Activated T-cell treated with anti-CD3 and anti-CD28 coated beads, Interleukin-2, amount 50 U/mL, for 1 hour (primary cell): ENCODE measurements at regions not wholly inside any gene's neighbourhood (a gene's known extent, or its start where the extent isn't known, plus 50 kb on each side); places are given as distances from the start of the nearest gene placed in this dataset.

Experiments used
- DNase-seq: peaks from one replicate; pipeline ENCODE4 v3.0.0-alpha.2; 2020

DNA sequence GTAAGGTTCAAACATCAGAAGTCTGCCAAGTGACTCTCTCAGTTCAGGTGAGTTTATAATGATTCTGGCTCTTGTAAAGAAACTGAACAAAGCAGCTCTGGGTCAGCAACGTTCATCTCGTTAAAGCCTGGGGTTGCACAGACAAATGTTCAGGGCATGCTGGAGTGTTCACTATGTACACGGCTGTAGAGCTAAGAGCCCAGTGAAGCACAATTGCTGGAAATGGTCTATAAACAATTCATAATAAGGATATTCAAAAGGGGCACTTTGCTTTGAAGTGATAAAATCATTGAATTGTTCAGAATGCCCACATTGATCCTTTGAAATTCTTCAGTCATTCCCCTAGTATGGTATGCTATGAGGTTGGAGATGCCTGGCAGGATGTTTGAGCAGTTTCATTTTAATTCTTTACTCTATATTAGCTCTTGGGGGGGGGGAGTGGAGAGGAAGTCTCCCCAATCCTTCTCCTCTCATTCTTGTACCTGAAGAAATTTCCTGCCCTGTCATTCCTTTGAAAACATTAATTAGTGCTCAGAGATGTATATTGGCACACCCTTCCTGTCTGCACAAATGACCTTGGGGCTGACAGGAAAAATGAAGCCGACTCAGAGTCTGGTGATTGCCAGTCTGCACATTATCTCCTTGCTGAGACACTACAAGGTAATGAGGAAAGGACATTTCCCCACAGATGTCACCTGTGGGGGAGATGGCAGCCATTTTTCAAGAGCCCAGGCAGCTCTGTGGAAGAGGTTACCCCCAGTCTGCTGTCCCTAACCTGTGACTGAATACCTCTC is 145.5 kb downstream of the DLEU7 start:
- DNase-seq = no peak

- no peak for DNase-seq
Measured at GRCh38 chr13:50699874-50700663, 143.4 kb downstream of the DLEU7 start.

GRCh38 chr13:50700664-50701305 is 142.7 kb downstream of the DLEU7 start:
- no peak for DNase-seq

GRCh38 chr13:50701469-50701868 is 142.0 kb downstream of the DLEU7 start:
- DNase-seq = no peak

DNA sequence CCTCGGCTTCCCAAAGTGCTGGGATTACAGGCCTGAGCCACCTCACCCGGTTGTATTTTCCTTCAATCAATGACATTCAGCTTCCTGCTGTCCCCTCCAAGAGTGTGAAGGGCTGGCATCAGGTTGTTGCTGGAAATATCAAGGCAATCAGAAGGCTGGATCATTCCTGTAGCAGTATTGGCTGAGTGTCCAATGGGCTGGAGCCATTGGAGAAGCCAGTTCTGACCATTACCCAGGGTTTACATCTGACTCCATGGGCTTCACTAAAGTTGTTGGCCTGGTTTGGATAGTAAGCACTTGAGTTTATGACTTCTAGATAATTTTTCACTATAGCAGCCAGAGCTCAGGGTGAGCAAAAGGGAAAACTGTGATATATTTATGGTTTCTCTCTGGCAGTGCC is 137.0 kb downstream of the DLEU7 start:
- DNase-seq = no peak

- DNase-seq = no peak
Measured at GRCh38 chr13:50707628-50708027, 135.9 kb downstream of the DLEU7 start.

DNA sequence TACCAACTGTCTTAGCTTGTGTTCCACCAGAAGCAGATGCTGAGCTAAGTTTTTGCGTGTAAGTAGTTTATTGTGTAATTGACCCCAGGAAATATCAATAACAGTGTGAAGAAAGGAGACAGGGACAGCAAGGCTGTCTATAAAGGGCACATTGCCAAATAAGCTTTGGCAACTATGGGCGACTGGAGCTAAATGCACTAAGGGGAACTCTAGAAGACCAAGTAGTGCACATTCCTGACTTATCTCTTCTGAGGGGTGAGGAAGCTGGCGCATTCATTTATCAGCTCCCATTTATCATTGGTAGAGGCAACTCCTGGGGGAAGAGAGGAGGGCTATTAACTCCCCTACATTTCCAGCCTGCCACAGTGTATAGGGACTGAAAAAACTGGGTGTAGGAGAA is 135.0 kb downstream of the DLEU7 start:
- DNase-seq = no peak

DNA sequence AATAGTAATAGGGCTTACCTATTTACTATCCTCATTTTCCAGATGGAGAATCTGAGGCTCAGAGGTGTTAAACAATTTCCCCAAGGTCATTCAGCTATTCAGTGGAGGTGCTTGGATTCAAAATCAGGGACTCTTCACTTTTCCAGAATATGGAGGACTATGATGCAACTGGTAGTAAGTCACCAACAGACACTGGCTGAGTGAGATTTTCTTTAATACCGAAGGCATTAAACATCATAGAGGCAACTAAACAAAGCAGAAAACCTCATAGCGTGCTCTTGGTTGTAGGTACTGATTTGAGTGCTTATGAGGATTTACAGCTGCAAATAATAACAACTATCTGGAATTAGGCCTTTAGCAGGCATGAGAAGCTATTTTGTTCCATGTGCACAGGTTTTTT is 134.4 kb downstream of the DLEU7 start:
- no peak for DNase-seq

GRCh38 chr13:50711131-50711815 is 132.2 kb downstream of the DLEU7 start:
- no peak for DNase-seq

DNA sequence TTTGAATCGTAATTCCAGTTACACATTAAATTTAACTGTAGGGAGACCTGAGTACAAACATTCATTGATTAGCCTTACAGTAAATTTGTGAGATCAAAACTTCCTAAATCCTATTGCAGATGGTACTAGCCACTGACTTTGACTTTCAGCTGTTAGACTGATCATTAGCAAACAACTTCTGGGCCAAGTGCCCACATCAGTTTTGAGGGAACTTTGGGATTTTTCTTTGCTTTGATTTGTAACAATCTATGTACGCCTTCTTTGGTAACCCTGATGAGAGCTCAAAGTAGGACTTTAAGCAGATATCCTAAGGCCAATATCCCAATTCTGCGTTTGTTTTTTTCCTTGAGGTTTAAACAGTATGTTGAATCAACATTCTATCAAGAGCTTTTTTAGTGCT is 131.5 kb downstream of the DLEU7 start:
- DNase-seq = no peak

DNA sequence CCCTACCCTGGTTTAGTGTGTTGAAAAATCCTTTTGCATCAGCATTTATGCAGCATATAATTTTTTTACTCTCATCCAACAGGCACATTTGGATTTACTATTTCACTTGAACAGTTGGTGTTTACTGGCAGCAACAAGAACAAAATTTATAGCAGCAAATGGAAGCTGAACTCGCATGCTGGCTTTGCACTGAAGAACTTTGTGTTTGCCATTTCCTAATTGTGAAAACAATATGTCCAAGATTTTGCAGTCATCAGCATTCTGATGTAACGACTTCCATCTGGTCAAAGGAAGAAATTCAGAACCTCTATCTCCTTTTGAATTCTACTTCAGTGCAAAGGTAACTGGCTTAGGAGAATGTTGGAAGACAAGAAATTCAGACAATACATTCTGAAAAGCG is 131.0 kb downstream of the DLEU7 start:
- no peak for DNase-seq

GRCh38 chr13:50712881-50713280 is 130.6 kb downstream of the DLEU7 start:
- DNase-seq = no peak

DNA sequence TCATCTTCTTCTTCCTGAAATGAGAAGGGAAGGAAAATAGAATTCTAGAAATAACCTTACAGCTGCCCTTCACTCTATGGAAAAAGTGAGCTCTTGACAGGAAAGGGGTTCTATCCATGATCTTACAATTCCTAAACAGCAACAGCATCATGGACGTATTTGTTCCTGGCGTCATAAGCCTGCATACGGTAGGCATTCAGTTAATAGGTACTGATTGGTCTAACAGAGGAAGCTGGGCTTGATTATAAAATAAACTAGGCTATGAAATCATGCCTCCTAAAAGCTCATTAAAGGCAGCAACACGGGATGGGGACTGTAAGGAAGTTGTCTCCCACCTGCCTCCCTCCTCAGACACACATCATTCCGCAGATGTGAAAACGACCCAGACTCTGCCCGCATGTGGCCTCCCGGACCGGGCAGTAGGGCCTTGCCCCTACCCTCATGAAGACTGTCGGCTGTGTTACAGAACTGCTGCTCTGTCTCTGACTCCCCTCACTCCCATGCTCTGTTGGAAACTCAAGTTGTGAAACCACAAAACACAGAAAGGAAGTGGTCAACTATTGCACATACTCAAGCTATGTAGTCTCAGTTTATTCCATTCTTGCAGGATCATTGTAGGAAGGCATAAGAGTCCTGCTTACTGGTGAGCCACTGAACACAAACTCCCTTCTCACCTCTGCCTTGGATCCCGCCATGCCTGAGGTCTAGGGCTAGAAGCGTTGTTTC is 129.8 kb downstream of the DLEU7 start:
- DNase-seq = no peak

DNA sequence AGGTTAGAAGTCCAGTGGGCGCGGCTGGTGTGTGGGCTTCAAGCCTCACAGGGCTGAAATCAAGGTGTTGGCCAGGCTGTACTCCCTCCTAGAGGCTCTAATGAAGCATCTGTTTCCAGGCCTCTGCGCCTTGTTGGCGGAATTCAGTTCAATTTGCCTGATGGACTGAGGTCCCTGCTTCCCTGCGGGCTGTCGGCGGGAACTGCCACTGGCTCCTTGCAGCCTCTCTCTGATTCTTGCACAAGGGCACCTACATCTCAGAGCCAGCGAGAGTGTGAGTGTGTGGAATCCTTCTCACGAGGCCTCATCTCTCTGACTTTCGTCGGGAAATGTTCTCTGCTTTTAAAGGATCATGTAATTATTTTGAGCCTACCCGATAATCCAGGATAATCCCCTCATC is 128.6 kb downstream of the DLEU7 start:
- no peak for DNase-seq

- no peak for DNase-seq
Measured at GRCh38 chr13:50715402-50716146, 127.9 kb downstream of the DLEU7 start.

DNA sequence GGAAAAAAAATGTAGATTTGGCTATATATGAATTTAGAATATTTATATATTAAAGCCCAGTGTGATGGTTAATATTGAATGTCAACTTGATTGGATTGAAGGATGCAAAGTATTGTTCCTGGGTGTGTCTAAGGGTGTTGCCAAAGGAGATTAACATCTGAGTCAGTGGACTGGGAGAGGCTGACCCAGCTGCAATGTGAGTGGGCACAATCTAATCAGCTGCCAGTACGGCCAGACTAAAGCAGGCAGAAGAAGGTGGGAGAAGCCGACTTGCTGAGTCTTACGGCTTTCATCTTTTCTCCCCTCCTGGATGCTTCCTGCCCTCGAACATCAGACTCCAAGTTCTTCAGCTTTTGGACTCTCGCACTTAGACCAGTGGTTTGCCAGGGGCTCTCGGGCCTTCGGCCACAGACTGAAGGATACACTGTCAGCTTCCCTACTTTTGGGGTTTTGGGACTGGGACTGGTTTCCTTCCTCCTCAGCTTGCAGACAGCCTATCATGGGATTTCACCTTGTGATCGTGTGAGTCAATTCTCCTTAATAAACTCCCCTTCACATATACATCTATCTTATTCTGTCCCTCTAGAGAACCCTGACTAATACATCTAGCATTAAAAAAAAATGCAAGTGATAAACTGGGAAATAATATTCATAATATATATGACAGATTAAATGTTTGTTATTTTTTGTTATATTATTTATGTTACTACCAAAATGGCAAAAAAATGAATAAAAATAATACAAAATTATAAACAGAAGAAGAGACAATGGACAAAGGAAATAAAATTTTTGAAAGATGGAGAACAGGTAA is 122.4 kb downstream of the DLEU7 start:
- no peak for DNase-seq

DNA sequence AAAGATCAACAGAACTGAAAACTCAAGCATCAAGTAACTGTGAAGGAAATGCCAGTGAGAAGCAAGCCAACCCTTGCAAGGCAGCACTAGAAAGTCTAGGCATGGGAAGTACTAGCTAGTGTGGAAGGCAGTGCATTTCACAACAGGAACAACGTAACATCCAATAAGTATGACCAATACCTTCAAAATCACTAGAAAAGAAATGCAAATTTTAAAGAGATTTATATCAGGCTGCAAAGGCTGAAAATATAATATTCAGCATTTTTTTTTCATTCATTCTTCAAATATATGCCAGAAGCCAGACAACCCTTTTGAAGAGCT is 121.9 kb downstream of the DLEU7 start:
- DNase-seq = no peak

GRCh38 chr13:50722440-50723125 is 120.9 kb downstream of the DLEU7 start:
- DNase-seq = no peak

DNA sequence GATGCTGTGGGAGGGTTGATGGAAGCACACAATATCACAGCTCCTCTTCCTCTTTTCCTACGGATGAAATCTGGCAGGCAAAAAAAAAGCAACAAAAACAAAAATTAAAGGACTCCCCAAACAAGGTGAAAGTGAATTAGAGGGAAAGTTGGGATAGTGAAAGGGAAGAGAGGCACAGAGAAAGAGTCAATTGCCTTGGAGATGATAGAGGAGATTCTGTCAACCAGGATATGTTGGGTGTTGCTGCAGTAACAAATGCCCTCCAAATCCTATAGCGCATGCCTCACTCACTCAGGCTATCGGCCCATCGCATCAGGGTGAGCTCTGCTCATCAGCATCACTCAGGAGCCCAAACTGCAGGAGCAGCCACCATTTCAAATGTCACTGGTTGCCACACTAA is 119.1 kb downstream of the DLEU7 start:
- DNase-seq = no peak

DNA sequence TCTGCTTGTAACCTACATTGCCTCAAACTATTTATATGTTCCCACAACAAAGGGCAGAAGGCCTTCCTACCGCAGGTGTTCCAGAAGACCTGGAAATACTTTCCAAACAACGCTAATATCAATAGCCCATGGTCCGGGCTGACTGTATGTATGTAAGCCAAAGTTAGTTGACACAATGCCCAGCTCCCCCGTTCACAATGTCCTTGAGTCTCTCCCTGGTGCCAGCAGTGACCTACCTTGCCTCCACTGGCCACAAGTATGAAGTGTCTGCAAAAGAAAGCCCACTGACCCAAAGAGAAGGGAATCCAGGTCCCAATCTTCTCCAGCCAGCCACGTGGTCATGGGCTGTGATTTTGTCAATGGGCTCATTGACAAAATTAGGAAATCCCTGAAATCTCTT is 118.6 kb downstream of the DLEU7 start:
- no peak for DNase-seq

DNA sequence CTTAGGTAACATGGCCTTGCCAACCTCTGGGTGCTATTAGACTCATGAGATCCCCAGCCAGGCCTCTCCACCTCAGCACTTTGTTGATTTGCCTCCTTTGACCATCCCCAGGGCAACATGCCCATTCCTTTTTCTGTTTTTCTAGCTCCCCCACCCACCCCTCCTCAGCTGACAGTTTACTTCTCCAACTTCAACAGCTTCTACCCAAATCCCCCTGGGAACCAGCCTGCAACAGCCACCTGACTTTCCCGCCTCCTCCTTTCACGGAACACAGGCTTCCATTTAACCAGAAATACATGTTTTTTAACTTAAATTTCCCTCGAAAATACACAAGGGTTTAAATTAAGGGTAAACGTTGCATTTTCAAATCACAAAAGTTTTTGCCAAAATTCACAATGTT is 117.3 kb downstream of the DLEU7 start:
- DNase-seq = no peak
